ENCODE measurements at regions not wholly inside any gene's neighbourhood (a gene's known extent, or its start where the extent isn't known, plus 50 kb on each side); places are given as distances from the start of the nearest gene placed in this dataset.

DNA sequence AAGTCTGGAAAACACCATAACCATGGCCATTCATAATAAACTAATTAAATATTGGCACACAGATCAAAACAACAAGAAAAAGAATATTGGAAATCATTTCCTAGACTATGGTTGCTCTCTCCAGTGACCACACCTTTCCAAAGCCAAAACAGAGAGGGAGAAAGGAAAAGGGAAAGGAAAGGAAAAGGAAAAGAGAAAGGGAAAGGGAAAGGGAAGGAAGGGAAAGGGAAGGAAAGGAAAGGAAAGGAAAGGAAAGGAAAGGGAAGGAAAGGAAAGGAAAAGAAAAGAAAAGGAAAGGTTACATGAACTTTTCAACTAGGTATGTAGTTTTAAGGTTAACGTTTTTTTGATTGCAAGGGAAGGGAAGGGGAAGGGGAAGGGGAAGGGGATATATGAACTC lies 360.5 kb upstream of the SLC39A10 start:
- Histone ChIP-seq H3K4me3 (ENCODE audit: extremely low read depth in 1 of 4, insufficient read depth in 2 of 4, low read depth in 3 of 4, low read length in 4 of 4) (no peak overlapping the region), H2BK20ac (ENCODE audit: low read length) (no peak overlapping the region), H2AK5ac (ENCODE audit: low read depth, low read length) (no peak overlapping the region), H3K27me3 (replicated peaks in 1 of 4; ENCODE audit: control insufficient read depth in 3 of 4, extremely low read depth in 1 of 4, insufficient read depth in 3 of 4, low read length in 3 of 4) (no peaks in the 10 kb centered on the region), H3K79me1 (ENCODE audit: low read depth, low read length) (no peaks in the 10 kb centered on the region), H3K9me3 (ENCODE audit: insufficient read depth in 2 of 2, low read depth in 1 of 2, low read length in 1 of 2) (no peaks in the 10 kb centered on the region), H2BK15ac (ENCODE audit: low read length) (no peak overlapping the region), H3K14ac (ENCODE audit: insufficient read length) (no peak overlapping the region), H3K23ac (ENCODE audit: insufficient read length) (no peak overlapping the region), H3K36me3 (ENCODE audit: control insufficient read depth in 2 of 4, insufficient read depth in 4 of 4, low read length in 3 of 4) (no peaks in the 10 kb centered on the region), H2BK5ac (ENCODE audit: low read depth, low read length) (no peak overlapping the region), H3K9ac (replicated peaks in 1 of 4; ENCODE audit: extremely low read depth in 1 of 4, low read depth in 3 of 4, low read length in 3 of 4) (no peak overlapping the region), H4K8ac (ENCODE audit: extremely low read depth, insufficient read depth, low read length) (no peak overlapping the region), H3K4me2 (ENCODE audit: insufficient read depth in 1 of 2, low read depth in 2 of 2, low read length in 2 of 2) (no peak overlapping the region), H3K79me2 (ENCODE audit: control insufficient read depth in 1 of 2, insufficient read depth in 2 of 2, low read length in 2 of 2) (no peaks in the 10 kb centered on the region), H4K5ac (ENCODE audit: insufficient read length, low read depth, low read length) (no peak overlapping the region), H3K4me1 (replicated peaks in 1 of 4; ENCODE audit: control insufficient read depth in 3 of 4, insufficient read depth in 4 of 4, low read length in 3 of 4) (no peaks in the 10 kb centered on the region), H3K56ac (replicated peaks; ENCODE audit: insufficient read length, low read depth, low read length) (peak overlapping the region; percentile 69), H3K18ac (ENCODE audit: extremely low read depth, low read length) (no peak overlapping the region), H3K23me2 (ENCODE audit: low read depth, low read length) (no peaks in the 10 kb centered on the region), H2AFZ (ENCODE audit: low read length) (no peak overlapping the region), H2BK120ac (replicated peaks; ENCODE audit: low read depth, low read length) (no peak overlapping the region), H4K20me1 (replicated peaks in 1 of 2; ENCODE audit: control insufficient read depth in 1 of 2, insufficient read depth in 2 of 2, low read length in 2 of 2) (no peaks in the 10 kb centered on the region), H2BK12ac (ENCODE audit: low read depth, low read length) (no peak overlapping the region), H3K4ac (replicated peaks; ENCODE audit: insufficient read length, low read depth, low read length) (no peak overlapping the region), H4K91ac (replicated peaks; ENCODE audit: insufficient read length, low read length) (no peak overlapping the region), H3K27ac (ENCODE audit: low read depth, low read length) (no peak overlapping the region)
- ChIA-PET CTCF (ENCODE audit: partially characterized antibody) (no interaction called here), POLR2A (ENCODE audit: partially characterized antibody) (no interaction called here)
- WGBS, 2 experiments (ENCODE audit: extremely low coverage in 1 of 2, insufficient coverage in 1 of 2, insufficient read length in 1 of 2, insufficient replicate concordance in 2 of 2, low coverage in 1 of 2, low lambda C conversion rate in 2 of 2, missing lambda C conversion rate in 1 of 2), result 80 to 100% methylated on average over 1 of the region's 1 CpG
- FAIRE-seq, result no peak
- no peak for DNase-seq (ENCODE audit: low read depth in 1 of 2, low spot score in 2 of 2)
- TF ChIP-seq FOSL1 (IDR thresholded peaks at IDR 0.05; ENCODE audit: insufficient read depth, low read depth, low read length) (no peak), GABPA (IDR thresholded peaks at IDR 0.05; ENCODE audit: borderline replicate concordance, insufficient read depth, low read length) (no peak), SIX5 (IDR thresholded peaks at IDR 0.05; ENCODE audit: low read depth, low read length) (no peak), POU5F1 (IDR thresholded peaks at IDR 0.05; ENCODE audit: low read depth, low read length) (no peak), SAP30 (IDR thresholded peaks at IDR 0.05; ENCODE audit: insufficient read depth, insufficient replicate concordance, low read length) (no peak), ASH2L (IDR thresholded peaks at IDR 0.05; ENCODE audit: low read length) (no peak), EGR1 (IDR thresholded peaks at IDR 0.05; ENCODE audit: borderline replicate concordance, low read depth, low read length) (no peak), RAD21 (IDR thresholded peaks at IDR 0.05 in 1 of 2, conservative IDR thresholded peaks at IDR 0.05 in 1 of 2; ENCODE audit: low read depth in 2 of 2, low read length in 2 of 2) (no peak), CREB1 (IDR thresholded peaks at IDR 0.05) (no peak), RFX5 (IDR thresholded peaks at IDR 0.05; ENCODE audit: borderline replicate concordance, low read depth, low read length) (no peak)
